OCI-LY7 (cell line): ENCODE measurements at regions not wholly inside any gene's neighbourhood (a gene's known extent, or its start where the extent isn't known, plus 50 kb on each side); places are given as distances from the start of the nearest gene placed in this dataset.

Experiments
- BruUV-seq: library from RNA; stranded (reverse); fragments of 400-500 nt; replicated peaks from 2 replicates; lab custom pipeline; 2021; lab: Mats Ljungman, UMichigan
- CTCF ChIA-PET: fragments of 300-600 bp; sonication (Branson Sonifier 250); formaldehyde crosslinking; loops from one replicate; lab custom pipeline; 2022; ENCODE audit warnings: antibody characterized with exemption; ENCODE audit not compliant: unreplicated experiment; lab: Charles Lee
- POLR2A ChIA-PET: fragments of 300-600 bp; sonication (Branson Sonifier 250); formaldehyde crosslinking; loops from one replicate; lab custom pipeline; 2022; ENCODE audit warnings: antibody characterized with exemption; lab: Charles Lee
- DNase-seq: peaks from one replicate; pipeline ENCODE4 v3.0.0-alpha.2; 2015; ENCODE audit warnings: low spot score
- H2AFZ ChIP-seq: fragments of 200-600 bp; sonication (generic), shearing (Covaris generic); 2 replicates; pipeline ENCODE4 v1.6.1; 2014; ENCODE audit warnings: mild to moderate bottlenecking, antibody characterized with exemption, low read length, moderate library complexity
- H3K27ac ChIP-seq: fragments of 200-600 bp; sonication (generic); 2 replicates; pipeline ENCODE4 v1.5.1; 2014; ENCODE audit warnings: mixed run types, low read depth, mild to moderate bottlenecking, moderate library complexity, low read length, inconsistent platforms; ENCODE audit not compliant: poor library complexity, severe bottlenecking
- H3K36me3 ChIP-seq: fragments of 200-600 bp; sonication (generic); 2 replicates; pipeline ENCODE4 v1.6.1; 2014; ENCODE audit warnings: mild to moderate bottlenecking, antibody characterized with exemption, low read length, moderate library complexity, mixed read lengths; ENCODE audit not compliant: insufficient read depth
- H3K4me1 ChIP-seq: fragments of 200-600 bp; sonication (generic); 2 replicates; pipeline ENCODE4 v1.5.1; 2014; ENCODE audit warnings: mild to moderate bottlenecking, low read length; ENCODE audit not compliant: insufficient read depth, poor library complexity, severe bottlenecking
- H3K4me2 ChIP-seq: fragments of 200-600 bp; sonication (generic); 2 replicates; pipeline ENCODE4 v1.6.1; 2014; ENCODE audit warnings: mild to moderate bottlenecking, low read length
- H3K4me3 ChIP-seq: fragments of 200-600 bp; sonication (generic); 2 replicates; pipeline ENCODE4 v1.5.1; 2014; ENCODE audit warnings: mild to moderate bottlenecking, low read depth, low read length; ENCODE audit not compliant: poor library complexity, severe bottlenecking
- H3K79me2 ChIP-seq: fragments of 200-600 bp; sonication (generic); 2 replicates; pipeline ENCODE4 v1.6.1; 2016; ENCODE audit warnings: low read depth, mild to moderate bottlenecking, low read length, moderate library complexity, mixed read lengths; ENCODE audit not compliant: insufficient read depth
- H3K9me2 ChIP-seq: fragments of 200-600 bp; sonication (generic); 2 replicates; pipeline ENCODE4 v1.6.1; 2016; ENCODE audit warnings: mild to moderate bottlenecking, low read length, mixed read lengths; ENCODE audit not compliant: insufficient read depth
- H3K9me3 ChIP-seq: fragments of 200-600 bp; sonication (generic); 2 replicates; pipeline ENCODE4 v1.6.1; 2014; ENCODE audit warnings: mild to moderate bottlenecking, mixed run types, low read length, mixed read lengths
- H4K20me1 ChIP-seq: fragments of 200-600 bp; sonication (generic); 2 replicates; pipeline ENCODE4 v1.6.1; 2014; ENCODE audit warnings: mild to moderate bottlenecking, antibody characterized with exemption, low read length, moderate library complexity, mixed read lengths; ENCODE audit not compliant: insufficient read depth
- EZH2phosphoT487 ChIP-seq: fragments of 200-600 bp; sonication (generic); IDR thresholded peaks from 2 replicates; pipeline ENCODE4 v1.6.1; 2018; ENCODE audit warnings: low read depth, borderline replicate concordance, mild to moderate bottlenecking, mixed run types, antibody characterized with exemption, low read length, moderate library complexity, mixed read lengths
- intact Hi-C: fragments of 100-400 bp; cut with micrococcal nuclease; formaldehyde crosslinking; loops from one replicate; pipeline ENCODE4 v1.10.0; 2022; ENCODE audit not compliant: unreplicated experiment
- TF ChIP-seq, protein P1 (sequence below): fragments of 200-600 bp; sonication (generic); conservative IDR thresholded peaks from 2 replicates; pipeline ENCODE4 v1.5.1; 2014; ENCODE audit warnings: mild to moderate bottlenecking, antibody characterized with exemption, low read length, moderate library complexity, mixed read lengths

DNA sequence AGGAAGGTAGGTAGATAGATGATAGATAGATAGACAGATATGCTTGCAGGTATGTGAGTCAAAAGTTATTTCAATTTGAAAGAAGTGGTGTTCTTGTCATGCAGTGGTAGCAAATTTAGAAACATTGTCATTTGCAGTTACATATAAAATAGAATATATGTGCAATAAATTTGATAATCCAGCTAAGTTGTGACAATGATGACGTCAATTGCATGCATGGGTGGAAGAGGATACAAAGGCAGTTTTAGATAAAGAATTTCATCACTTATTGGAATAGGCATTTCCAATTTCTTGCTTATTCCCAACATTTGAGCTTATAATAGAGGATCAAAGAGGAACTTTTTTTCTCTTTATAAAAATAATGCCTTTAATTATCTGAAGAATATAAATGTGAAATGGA, 99.2 kb upstream of the KCNJ16 start:
- H3K4me2 ChIP-seq: no peak overlapping the region
- DNase-seq: no peak
- H3K4me1 ChIP-seq: no peaks in the 10 kb centered on the region
- H3K9me2 ChIP-seq: no peaks in the 10 kb centered on the region
- H4K20me1 ChIP-seq: no peaks in the 10 kb centered on the region
- no peaks in the 10 kb centered on the region for H3K9me3 ChIP-seq
- TF ChIP-seq, protein P1, sequence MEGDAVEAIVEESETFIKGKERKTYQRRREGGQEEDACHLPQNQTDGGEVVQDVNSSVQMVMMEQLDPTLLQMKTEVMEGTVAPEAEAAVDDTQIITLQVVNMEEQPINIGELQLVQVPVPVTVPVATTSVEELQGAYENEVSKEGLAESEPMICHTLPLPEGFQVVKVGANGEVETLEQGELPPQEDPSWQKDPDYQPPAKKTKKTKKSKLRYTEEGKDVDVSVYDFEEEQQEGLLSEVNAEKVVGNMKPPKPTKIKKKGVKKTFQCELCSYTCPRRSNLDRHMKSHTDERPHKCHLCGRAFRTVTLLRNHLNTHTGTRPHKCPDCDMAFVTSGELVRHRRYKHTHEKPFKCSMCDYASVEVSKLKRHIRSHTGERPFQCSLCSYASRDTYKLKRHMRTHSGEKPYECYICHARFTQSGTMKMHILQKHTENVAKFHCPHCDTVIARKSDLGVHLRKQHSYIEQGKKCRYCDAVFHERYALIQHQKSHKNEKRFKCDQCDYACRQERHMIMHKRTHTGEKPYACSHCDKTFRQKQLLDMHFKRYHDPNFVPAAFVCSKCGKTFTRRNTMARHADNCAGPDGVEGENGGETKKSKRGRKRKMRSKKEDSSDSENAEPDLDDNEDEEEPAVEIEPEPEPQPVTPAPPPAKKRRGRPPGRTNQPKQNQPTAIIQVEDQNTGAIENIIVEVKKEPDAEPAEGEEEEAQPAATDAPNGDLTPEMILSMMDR: no peak
- TF ChIP-seq EZH2phosphoT487: no peak
- POLR2A ChIA-PET: interaction anchor here (0.6 to 1.5 kb wide), 4 partner anchors 10 to 73 kb away, joined by 3 read pairs; no protein-coding TSS in a partner anchor
- no TSS peak for BruUV-seq
- no peak overlapping the region for H3K4me3 ChIP-seq
- H3K36me3 ChIP-seq: no peaks in the 10 kb centered on the region
- CTCF ChIA-PET: no interaction called here
- H3K79me2 ChIP-seq: no peaks in the 10 kb centered on the region
- no peak overlapping the region for H3K27ac ChIP-seq
- intact Hi-C loops: no loop called here
- H2AFZ ChIP-seq: no peak overlapping the region

DNA sequence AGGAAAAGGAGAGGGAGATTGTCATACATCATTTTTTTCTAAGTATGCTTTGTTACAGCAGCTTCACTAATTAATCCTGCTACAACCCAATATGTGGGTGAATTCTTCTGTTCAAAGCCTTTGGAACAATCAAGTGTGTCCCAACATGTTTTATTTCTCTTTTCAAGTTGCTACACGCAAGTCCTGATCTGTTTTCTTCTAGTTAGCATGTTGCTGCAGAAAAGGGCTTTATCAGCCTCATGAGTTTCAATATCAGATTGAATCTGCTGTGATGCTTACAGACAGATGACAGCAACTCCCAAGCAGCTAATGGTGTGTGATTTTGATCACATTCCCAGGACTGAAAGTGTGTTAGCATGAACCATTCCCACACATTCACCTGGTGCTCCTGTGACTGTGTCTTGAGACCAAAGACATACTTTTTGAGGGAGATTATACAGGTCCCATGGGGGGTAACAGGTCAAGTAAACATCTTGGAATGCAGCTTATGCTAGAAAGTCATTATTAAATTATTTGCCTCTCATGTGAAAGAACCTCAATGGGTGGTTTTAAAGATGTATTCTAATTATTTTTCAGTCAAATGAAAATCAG, 96.9 kb upstream of the KCNJ16 start:
- TF ChIP-seq, protein P1: no peak
- no peak for TF ChIP-seq EZH2phosphoT487
- no peak overlapping the region for H3K4me2 ChIP-seq
- ChIA-PET CTCF (no interaction called here), POLR2A (no interaction called here)
- H3K79me2 ChIP-seq: no peaks in the 10 kb centered on the region
- H3K9me3 ChIP-seq: no peaks in the 10 kb centered on the region
- intact Hi-C loops: no loop called here
- BruUV-seq: no TSS peak
- H3K27ac ChIP-seq: no peak overlapping the region
- no peaks in the 10 kb centered on the region for H3K4me1 ChIP-seq
- no peak for DNase-seq
- no peaks in the 10 kb centered on the region for H3K36me3 ChIP-seq
- H3K4me3 ChIP-seq: no peak overlapping the region
- no peaks in the 10 kb centered on the region for H4K20me1 ChIP-seq
- no peaks in the 10 kb centered on the region for H3K9me2 ChIP-seq
- H2AFZ ChIP-seq: no peak overlapping the region

DNA sequence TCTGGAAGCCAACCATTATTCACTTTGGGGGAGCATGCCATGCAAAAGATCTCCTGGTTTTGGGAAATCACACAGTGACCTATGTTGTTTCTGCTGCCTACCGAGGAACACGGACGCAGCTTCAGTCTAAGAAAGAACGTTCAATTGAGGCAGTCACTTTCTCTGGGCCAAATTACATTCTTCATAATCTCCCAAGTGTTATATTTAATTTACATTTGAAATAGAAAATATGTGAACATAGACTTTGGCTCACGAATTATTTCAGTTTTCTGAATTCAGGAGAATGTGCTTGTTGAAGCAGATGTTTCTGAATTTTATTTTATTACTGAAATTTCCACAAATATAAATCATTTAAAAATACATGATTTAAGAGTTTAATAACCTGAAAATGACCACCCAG, 93.6 kb upstream of the KCNJ16 start:
- H3K9me2 ChIP-seq: no peaks in the 10 kb centered on the region
- H3K9me3 ChIP-seq: no peaks in the 10 kb centered on the region
- H3K4me1 ChIP-seq: no peaks in the 10 kb centered on the region
- CTCF ChIA-PET: no interaction called here
- no peaks in the 10 kb centered on the region for H3K79me2 ChIP-seq
- no peak overlapping the region for H3K27ac ChIP-seq
- H3K4me3 ChIP-seq: no peak overlapping the region
- no peak for DNase-seq
- no TSS peak for BruUV-seq
- H3K36me3 ChIP-seq: no peaks in the 10 kb centered on the region
- no peaks in the 10 kb centered on the region for H4K20me1 ChIP-seq
- no peak overlapping the region for H3K4me2 ChIP-seq
- POLR2A ChIA-PET: no interaction called here
- TF ChIP-seq, protein P1: no peak
- TF ChIP-seq EZH2phosphoT487: no peak
- intact Hi-C loops: no loop called here
- H2AFZ ChIP-seq: no peak overlapping the region
